ENCODE measurements at regions not wholly inside any gene's neighbourhood (a gene's known extent, or its start where the extent isn't known, plus 50 kb on each side); places are given as distances from the start of the nearest gene placed in this dataset.
"Not testable (repeated sequence)": the region's sequence is repeated elsewhere in the genome, so short reads cannot be mapped to it uniquely, and the experiment has no call there.

- no peak for DNase-seq (ENCODE audit: low spot score)
Observed at GRCh38 chr1:79499541-79499940, 493.0 kb upstream of the ADGRL4 start.

GRCh38 chr1:79497193-79497773, 490.8 kb upstream of the ADGRL4 start:
- DNase-seq (ENCODE audit: low spot score) = peak; percentile 22

GRCh38 chr1:79496129-79496528, 489.6 kb upstream of the ADGRL4 start:
- DNase-seq (ENCODE audit: low spot score) = no peak

GRCh38 chr1:79493702-79494101, 487.2 kb upstream of the ADGRL4 start:
- not testable (repeated sequence) for DNase-seq (ENCODE audit: low spot score)

GRCh38 chr1:79488572-79489121, 482.1 kb upstream of the ADGRL4 start:
- DNase-seq (ENCODE audit: low spot score) = not testable (repeated sequence)

- DNase-seq (ENCODE audit: low spot score) = no peak
Observed at GRCh38 chr1:79478728-79479373, 472.3 kb upstream of the ADGRL4 start.

GRCh38 chr1:79478160-79478559, 471.6 kb upstream of the ADGRL4 start:
- DNase-seq (ENCODE audit: low spot score) = no peak

- no peak for DNase-seq (ENCODE audit: low spot score)
Observed at GRCh38 chr1:79472067-79472656, 465.6 kb upstream of the ADGRL4 start.

GRCh38 chr1:79469139-79469538, 462.6 kb upstream of the ADGRL4 start:
- DNase-seq (ENCODE audit: low spot score) = no peak

- DNase-seq (ENCODE audit: low spot score) = no peak
Observed at GRCh38 chr1:79460773-79461436, 454.4 kb upstream of the ADGRL4 start.

GRCh38 chr1:79457562-79458224, 451.2 kb upstream of the ADGRL4 start:
- DNase-seq (ENCODE audit: low spot score) = no peak

GRCh38 chr1:79448426-79448825, 441.9 kb upstream of the ADGRL4 start:
- no peak for DNase-seq (ENCODE audit: low spot score)

- DNase-seq (ENCODE audit: low spot score) = no peak
Observed at GRCh38 chr1:79441238-79441637, 434.7 kb upstream of the ADGRL4 start.

GRCh38 chr1:79437540-79437939, 431.0 kb upstream of the ADGRL4 start:
- no peak for DNase-seq (ENCODE audit: low spot score)

- no peak for DNase-seq (ENCODE audit: low spot score)
Observed at GRCh38 chr1:79431340-79431739, 424.8 kb upstream of the ADGRL4 start.

- no peak for DNase-seq (ENCODE audit: low spot score)
Observed at GRCh38 chr1:79430437-79430836, 423.9 kb upstream of the ADGRL4 start.

- DNase-seq (ENCODE audit: low spot score) = no peak
Observed at GRCh38 chr1:79422726-79423125, 416.2 kb upstream of the ADGRL4 start.

- no peak for DNase-seq (ENCODE audit: low spot score)
Observed at GRCh38 chr1:79398501-79398900, 392.0 kb upstream of the ADGRL4 start.

- no peak for DNase-seq (ENCODE audit: low spot score)
Observed at GRCh38 chr1:79396901-79397300, 390.4 kb upstream of the ADGRL4 start.

GRCh38 chr1:79388694-79389361, 382.3 kb upstream of the ADGRL4 start:
- DNase-seq (ENCODE audit: low spot score) = no peak

GRCh38 chr1:79386730-79387129, 380.2 kb upstream of the ADGRL4 start:
- DNase-seq (ENCODE audit: low spot score) = no peak

GRCh38 chr1:79380078-79380477, 373.5 kb upstream of the ADGRL4 start:
- no peak for DNase-seq (ENCODE audit: low spot score)

All from activated CD4-positive, alpha-beta T cell treated with anti-CD3 and anti-CD28 coated beads, Interleukin-2, Interleukin-4, amounts not matched to agents 100 ng/mL and 50 ng/mL, durations not matched to agents 16 hours and 8 hours (primary cell).